HL-60 (cell line): ENCODE measurements at regions not wholly inside any gene's neighbourhood (a gene's known extent, or its start where the extent isn't known, plus 50 kb on each side); places are given as distances from the start of the nearest gene placed in this dataset.

Experiments
- DNase-seq, 2 experiments: peaks; one replicate each; pipeline ENCODE4 v3.0.0-alpha.2; 2010 to 2020; ENCODE audit warnings: low read depth in 1 of 2, low spot score in 1 of 2
- H3K27ac ChIP-seq: fragments of 250-450 bp; sonication (Bioruptor Pico); replicated peaks from 2 replicates; pipeline ENCODE4 v1.5.1; 2020; ENCODE audit warnings: mild to moderate bottlenecking, moderate library complexity
- H3K27me3 ChIP-seq: fragments of 250-450 bp; sonication (Bioruptor Pico); 2 replicates; pipeline ENCODE4 v1.5.1; 2021; ENCODE audit warnings: mild to moderate bottlenecking, moderate library complexity; ENCODE audit not compliant: insufficient read depth, poor library complexity, severe bottlenecking
- H3K4me3 ChIP-seq: replicated peaks from 2 replicates; pipeline ENCODE4 v1.5.1; 2011; ENCODE audit warnings: mild to moderate bottlenecking, control low read depth, low read length; ENCODE audit not compliant: insufficient read depth
- CTCF ChIP-seq: IDR thresholded peaks from one replicate; pipeline ENCODE4 v1.5.1; 2011; ENCODE audit warnings: low read length, control low read depth, inconsistent platforms; ENCODE audit not compliant: insufficient read depth
- GABPA ChIP-seq: IDR thresholded peaks from 2 replicates; pipeline ENCODE4 v1.6.1; 2012; ENCODE audit warnings: low read depth
- POLR2AphosphoS5 ChIP-seq: IDR thresholded peaks from 2 replicates; pipeline ENCODE4 v1.6.1; 2012; ENCODE audit warnings: low read depth
- REST ChIP-seq: IDR thresholded peaks from 2 replicates; pipeline ENCODE4 v1.6.1; 2012; ENCODE audit warnings: low read depth; ENCODE audit not compliant: insufficient replicate concordance
- SPI1 ChIP-seq: IDR thresholded peaks from 2 replicates; pipeline ENCODE4 v1.6.1; 2012; ENCODE audit warnings: low read depth, mild to moderate bottlenecking, borderline replicate concordance

- Histone ChIP-seq H3K27ac (no peak overlapping the region), H3K27me3 (no peaks in the 10 kb centered on the region), H3K4me3 (no peak overlapping the region)
- TF ChIP-seq CTCF (no peak), SPI1 (no peak), POLR2AphosphoS5 (no peak)
- no peak for DNase-seq
These were observed 402.9 kb upstream of the EEF2KMT start for GRCh38 chr16:5500526-5500925.

- TF ChIP-seq CTCF, result no peak
- TF ChIP-seq SPI1, result no peak
- TF ChIP-seq REST, result no peak
- TF ChIP-seq GABPA, result no peak
- TF ChIP-seq POLR2AphosphoS5, result no peak
- H3K27me3 ChIP-seq, result no peaks in the 10 kb centered on the region
- no peak for DNase-seq
- no peak overlapping the region for H3K4me3 ChIP-seq
- H3K27ac ChIP-seq, result no peak overlapping the region
These were observed 401.0 kb upstream of the EEF2KMT start for GRCh38 chr16:5498562-5498961.

GRCh38 chr16:5496013-5496412 is 398.4 kb upstream of the EEF2KMT start:
- Histone ChIP-seq H3K27ac (no peak overlapping the region), H3K4me3 (no peak overlapping the region), H3K27me3 (no peaks in the 10 kb centered on the region)
- TF ChIP-seq SPI1 (no peak), CTCF (no peak), REST (no peak), GABPA (no peak), POLR2AphosphoS5 (no peak)
- DNase-seq, result no peak

GRCh38 chr16:5490499-5490898 is 392.9 kb upstream of the EEF2KMT start:
- DNase-seq, result peak; percentile 13 to 35
- TF ChIP-seq POLR2AphosphoS5 (no peak), GABPA (no peak), SPI1 (no peak), CTCF (peak; percentile 64), REST (no peak)
- H3K27me3 ChIP-seq, result no peaks in the 10 kb centered on the region
- H3K4me3 ChIP-seq, result no peak overlapping the region
- no peak overlapping the region for H3K27ac ChIP-seq
